Gastroesophageal sphincter (tissue), 4 donors: ENCODE measurements at regions not wholly inside any gene's neighbourhood (a gene's known extent, or its start where the extent isn't known, plus 50 kb on each side); places are given as distances from the start of the nearest gene placed in this dataset.

Experiments
- ATAC-seq: fragments of 150-250 bp; one replicate; pipeline ENCODE4 v1.9.1; 2016; ENCODE audit warnings: mild to moderate bottlenecking, moderate library complexity
- H3K27ac ChIP-seq, 4 donors: fragments of 200-600 bp; sonication (generic) in 3 of 4; 1 replicate in 3 of 4; 2 replicates in 1 of 4; pipeline ENCODE4 v1.5.1; 2016 to 2019
- H3K27me3 ChIP-seq: fragments of 200-600 bp; sonication (generic); one replicate; pipeline ENCODE4 v1.5.1; 2019
- H3K36me3 ChIP-seq, 2 donors: fragments of 200-600 bp; sonication (generic); one replicate each; pipeline ENCODE4 v1.5.1; 2019; ENCODE audit warnings: control low read depth in 1 of 2
- H3K4me1 ChIP-seq, 3 donors: fragments of 200-600 bp; sonication (generic); 1 replicate in 2 of 3; 2 replicates in 1 of 3; pipeline ENCODE4 v1.5.1; 2016 to 2019; ENCODE audit warnings: control low read depth in 2 of 3
- H3K4me3 ChIP-seq, 2 donors: fragments of 200-600 bp; sonication (generic); one replicate each; pipeline ENCODE4 v1.5.1; 2019; ENCODE audit warnings: mild to moderate bottlenecking in 1 of 2, moderate library complexity in 1 of 2
- H3K9me3 ChIP-seq, 3 donors: fragments of 200-600 bp; sonication (generic); one replicate each; pipeline ENCODE4 v1.5.1; 2017 to 2019; ENCODE audit warnings: control low read depth in 2 of 3
- EP300 ChIP-seq: sonication (generic); formaldehyde crosslinking; IDR thresholded peaks from one replicate; pipeline ENCODE4 v1.6.1; 2017; ENCODE audit warnings: antibody characterized with exemption, mild to moderate bottlenecking
- POLR2A ChIP-seq, 2 donors: fragments of 450-650 bp; IDR thresholded peaks; one replicate each; pipeline ENCODE4 v1.6.1; 2017; ENCODE audit warnings: antibody characterized with exemption in 2 of 2, mild to moderate bottlenecking in 2 of 2, moderate library complexity in 1 of 2
- POLR2AphosphoS5 ChIP-seq: sonication (generic); formaldehyde crosslinking; IDR thresholded peaks from one replicate; pipeline ENCODE4 v1.6.1; 2017; ENCODE audit warnings: antibody characterized with exemption
- WGBS, 2 donors: methylation state at CpG; one replicate each; pipeline ENCODE4 v1.1.5; 2018; ENCODE audit warnings: low coverage in 1 of 2; 5-methylcytosine and 5-hydroxymethylcytosine counted together
- TF ChIP-seq, protein P1 (sequence below), 4 experiments: fragments of 200-600 bp in 2 of 4; fragments of 450-650 bp in 2 of 4; sonication (generic) in 1 of 4; IDR thresholded peaks; one replicate each; pipeline ENCODE4 v1.5.1; 2017 to 2019; ENCODE audit warnings: antibody characterized with exemption in 4 of 4, mild to moderate bottlenecking in 2 of 4, moderate library complexity in 2 of 4

GRCh38 chr5:158349987-158350386 lies 491.0 kb upstream of the CLINT1 start:
- no peaks in the 10 kb centered on the region for H3K36me3 ChIP-seq
- TF ChIP-seq EP300 (no peak), POLR2A (IDR thresholded peaks at IDR 0.05) (no peak), POLR2AphosphoS5 (no peak)
- TF ChIP-seq, protein P1, sequence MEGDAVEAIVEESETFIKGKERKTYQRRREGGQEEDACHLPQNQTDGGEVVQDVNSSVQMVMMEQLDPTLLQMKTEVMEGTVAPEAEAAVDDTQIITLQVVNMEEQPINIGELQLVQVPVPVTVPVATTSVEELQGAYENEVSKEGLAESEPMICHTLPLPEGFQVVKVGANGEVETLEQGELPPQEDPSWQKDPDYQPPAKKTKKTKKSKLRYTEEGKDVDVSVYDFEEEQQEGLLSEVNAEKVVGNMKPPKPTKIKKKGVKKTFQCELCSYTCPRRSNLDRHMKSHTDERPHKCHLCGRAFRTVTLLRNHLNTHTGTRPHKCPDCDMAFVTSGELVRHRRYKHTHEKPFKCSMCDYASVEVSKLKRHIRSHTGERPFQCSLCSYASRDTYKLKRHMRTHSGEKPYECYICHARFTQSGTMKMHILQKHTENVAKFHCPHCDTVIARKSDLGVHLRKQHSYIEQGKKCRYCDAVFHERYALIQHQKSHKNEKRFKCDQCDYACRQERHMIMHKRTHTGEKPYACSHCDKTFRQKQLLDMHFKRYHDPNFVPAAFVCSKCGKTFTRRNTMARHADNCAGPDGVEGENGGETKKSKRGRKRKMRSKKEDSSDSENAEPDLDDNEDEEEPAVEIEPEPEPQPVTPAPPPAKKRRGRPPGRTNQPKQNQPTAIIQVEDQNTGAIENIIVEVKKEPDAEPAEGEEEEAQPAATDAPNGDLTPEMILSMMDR (IDR thresholded peaks at IDR 0.05), result no peak
- no peak for ATAC-seq
- H3K4me1 ChIP-seq, result no peaks in the 10 kb centered on the region
- H3K4me3 ChIP-seq, result no peak overlapping the region
- no peaks in the 10 kb centered on the region for H3K27me3 ChIP-seq
- WGBS, 2 donors, result 52 to 76% methylated on average over 6 of the region's 6 CpGs
- H3K27ac ChIP-seq, result no peak overlapping the region
- H3K9me3 ChIP-seq, result peaks cover 0 to 7% (median 0%) of the 10 kb centered on the region in 3 donors

GRCh38 chr5:158344376-158344775 lies 485.4 kb upstream of the CLINT1 start:
- no peaks in the 10 kb centered on the region for H3K4me1 ChIP-seq
- WGBS, 2 donors, result 84 to 85% methylated on average over 2 of the region's 2 CpGs
- no peak for TF ChIP-seq POLR2AphosphoS5
- TF ChIP-seq EP300, result no peak
- no peak overlapping the region for H3K4me3 ChIP-seq
- H3K9me3 ChIP-seq, result peaks cover 0 to 7% (median 0%) of the 10 kb centered on the region in 3 donors
- ATAC-seq, result no peak
- H3K27ac ChIP-seq, result no peak overlapping the region
- no peaks in the 10 kb centered on the region for H3K36me3 ChIP-seq
- H3K27me3 ChIP-seq, result no peaks in the 10 kb centered on the region

- no peak for ATAC-seq
These were observed 481.7 kb upstream of the CLINT1 start for GRCh38 chr5:158340608-158341007.

DNA sequence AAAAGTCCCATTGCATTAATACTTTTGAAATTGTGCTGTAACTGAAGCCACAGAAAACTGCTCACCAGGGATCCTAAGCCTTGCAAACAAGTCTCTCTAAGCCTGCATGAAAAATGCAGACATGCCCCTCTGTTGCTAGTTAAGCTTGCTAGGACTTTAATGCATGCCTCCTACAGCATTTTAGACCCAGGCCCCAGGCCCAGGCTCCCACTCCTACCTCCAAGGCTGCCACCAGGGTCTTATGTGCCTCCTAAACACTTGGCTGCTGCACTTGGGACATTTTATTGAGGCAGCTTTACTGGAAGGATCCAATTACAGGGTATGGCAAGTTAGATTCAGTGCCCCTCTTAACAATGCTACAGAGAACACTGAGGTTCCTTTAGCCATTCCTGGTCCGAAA lies 467.3 kb upstream of the CLINT1 start:
- no peak overlapping the region for H3K4me3 ChIP-seq
- no peak overlapping the region for H3K27ac ChIP-seq
- H3K4me1 ChIP-seq, result peaks cover 0 to 1% (median 0%) of the 10 kb centered on the region in 3 donors
- TF ChIP-seq, protein P1 (IDR thresholded peaks at IDR 0.05), result no peak
- TF ChIP-seq POLR2A (IDR thresholded peaks at IDR 0.05), result no peak
- no peak for TF ChIP-seq POLR2AphosphoS5
- TF ChIP-seq EP300, result no peak
- WGBS, 2 donors, result 100% methylated on average over 1 of the region's 1 CpG; no CpG with 5 or more reads in 1 of the 2 donors
- no peak for ATAC-seq
- peaks cover 0 to 12% (median 0%) of the 10 kb centered on the region in 3 donors for H3K9me3 ChIP-seq
- no peaks in the 10 kb centered on the region for H3K27me3 ChIP-seq
- no peaks in the 10 kb centered on the region for H3K36me3 ChIP-seq

More at GRCh38 chr5:158340608-158341007, 481.7 kb upstream of the CLINT1 start:
- Histone ChIP-seq H3K36me3 (no peaks in the 10 kb centered on the region), H3K9me3 (peaks cover 0 to 12% (median 0%) of the 10 kb centered on the region in 3 donors), H3K4me1 (no peaks in the 10 kb centered on the region), H3K27ac (no peak overlapping the region), H3K27me3 (no peaks in the 10 kb centered on the region), H3K4me3 (no peak overlapping the region)
- 67 to 69% methylated on average over 1 of the region's 1 CpG for WGBS, 2 donors
- TF ChIP-seq, protein P1 (IDR thresholded peaks at IDR 0.05), result no peak
- no peak for TF ChIP-seq POLR2A (IDR thresholded peaks at IDR 0.05)
- no peak for TF ChIP-seq POLR2AphosphoS5
- no peak for TF ChIP-seq EP300

- WGBS, 2 donors, result 92 to 96% methylated on average over 3 of the region's 3 CpGs
- Histone ChIP-seq H3K4me1 (peaks cover 0 to 13% (median 2%) of the 10 kb centered on the region in 3 donors), H3K36me3 (no peaks in the 10 kb centered on the region), H3K4me3 (no peak overlapping the region), H3K27ac (no peak overlapping the region), H3K27me3 (no peaks in the 10 kb centered on the region), H3K9me3 (peaks cover 0 to 2% (median 0%) of the 10 kb centered on the region in 3 donors)
- TF ChIP-seq EP300 (no peak), POLR2A (IDR thresholded peaks at IDR 0.05) (no peak)
- no peak for ATAC-seq
These were observed 465.3 kb upstream of the CLINT1 start for GRCh38 chr5:158324236-158324635.

DNA sequence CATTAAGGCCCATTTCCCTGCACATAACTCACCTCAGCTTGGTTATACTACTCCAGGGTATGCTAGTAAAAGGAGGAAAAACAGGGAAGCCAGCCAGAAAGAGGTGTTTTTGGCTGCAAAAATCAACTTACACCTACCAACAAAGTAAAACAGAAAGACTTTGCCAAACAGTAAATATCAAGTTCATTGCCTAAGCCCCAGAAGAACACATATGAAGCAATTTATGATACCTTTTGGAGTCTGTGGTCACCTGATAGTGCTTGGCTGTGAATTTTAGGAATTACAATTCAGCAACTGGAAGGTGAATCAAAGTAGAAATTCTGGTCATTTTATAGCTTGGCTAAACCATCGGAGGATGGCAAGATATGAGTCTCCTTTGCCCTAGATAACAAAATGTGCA lies 463.7 kb upstream of the CLINT1 start:
- 75 to 92% methylated on average over 1 of the region's 1 CpG for WGBS, 2 donors
- H3K27ac ChIP-seq, result no peak overlapping the region
- no peak overlapping the region for H3K4me3 ChIP-seq
- no peak for ATAC-seq
- no peaks in the 10 kb centered on the region for H3K27me3 ChIP-seq
- no peaks in the 10 kb centered on the region for H3K36me3 ChIP-seq
- no peaks in the 10 kb centered on the region for H3K9me3 ChIP-seq
- H3K4me1 ChIP-seq, result peaks cover 0 to 13% (median 2%) of the 10 kb centered on the region in 3 donors
- TF ChIP-seq, protein P1 (IDR thresholded peaks at IDR 0.05), result no peak
- TF ChIP-seq POLR2A (IDR thresholded peaks at IDR 0.05), result no peak
- TF ChIP-seq EP300, result no peak
- TF ChIP-seq POLR2AphosphoS5, result no peak
